Endothelial cell of umbilical vein (primary cell): ENCODE measurements at regions not wholly inside any gene's neighbourhood (a gene's known extent, or its start where the extent isn't known, plus 50 kb on each side); places are given as distances from the start of the nearest gene placed in this dataset.

Experiments used
- BruUV-seq: library from RNA; stranded (reverse); fragments of 400-500 nt; replicated peaks from 2 replicates; lab custom pipeline; 2021; lab: Mats Ljungman, UMichigan
- CTCF ChIA-PET: fragments of 300-600, 350-600 bp; sonication (Branson Sonifier 250); formaldehyde crosslinking; loops from one replicate; lab custom pipeline; 2021; ENCODE audit warnings: antibody characterized with exemption, inconsistent platforms; lab: Charles Lee
- POLR2A ChIA-PET: fragments of 300-600, 350-600 bp; sonication (Branson Sonifier 250); formaldehyde crosslinking; loops from one replicate; lab custom pipeline; 2021; ENCODE audit warnings: antibody characterized with exemption, inconsistent platforms; lab: Charles Lee
- DNase-seq: peaks from one replicate; pipeline ENCODE4 v3.0.0-alpha.2; 2011; ENCODE audit warnings: low read depth, low spot score
- FAIRE-seq: peaks from 2 replicates; lab custom pipeline; 2011; peaks lifted over from hg19 to GRCh38; lab: Jason Lieb, UNC
- H2AFZ ChIP-seq: 2 replicates; pipeline ENCODE4 v1.6.0; 2012; ENCODE audit warnings: low read depth, low read length, control low read depth, inconsistent platforms
- H3K27ac ChIP-seq: 2 replicates; pipeline ENCODE4 v1.5.1; 2011; ENCODE audit warnings: low read depth, mild to moderate bottlenecking, control low read depth, low read length, moderate library complexity; ENCODE audit not compliant: insufficient read depth
- H3K27me3 ChIP-seq, 2 experiments: 2 replicates each; pipeline versions ENCODE4 v1.6.0 to v1.6.1; 2011; ENCODE audit warnings: low read length in 2 of 2, mixed read lengths in 1 of 2; ENCODE audit not compliant: control insufficient read depth in 2 of 2, insufficient read depth in 2 of 2
- H3K36me3 ChIP-seq, 2 experiments: 2 replicates in 1 of 2; 3 replicates in 1 of 2; pipeline ENCODE4 v1.5.1; 2011; ENCODE audit warnings: low read length in 2 of 2, mild to moderate bottlenecking in 1 of 2, moderate library complexity in 1 of 2; ENCODE audit not compliant: control insufficient read depth in 2 of 2, insufficient read depth in 2 of 2; ENCODE audit errors: extremely low read depth in 1 of 2
- H3K4me1 ChIP-seq: 3 replicates; pipeline ENCODE4 v1.5.1; 2011; ENCODE audit warnings: mild to moderate bottlenecking, low read length; ENCODE audit not compliant: control insufficient read depth, insufficient read depth; ENCODE audit errors: extremely low read depth
- H3K4me2 ChIP-seq: 2 replicates; pipeline ENCODE4 v1.6.1; 2011; ENCODE audit warnings: low read length, control low read depth, mixed read lengths; ENCODE audit not compliant: insufficient read depth
- H3K4me3 ChIP-seq, 3 experiments: fragments of 200-600 bp in 1 of 3; sonication (generic), shearing (Covaris generic) in 1 of 3; replicated peaks in 1 of 3; 2 replicates each; pipeline ENCODE4 v1.5.1; 2011 to 2016; ENCODE audit warnings: control low read depth in 3 of 3, low read length in 3 of 3, mild to moderate bottlenecking in 2 of 3, inconsistent platforms in 1 of 3, low read depth in 1 of 3, moderate library complexity in 1 of 3; ENCODE audit not compliant: insufficient read depth in 1 of 3
- H3K79me2 ChIP-seq: 2 replicates; pipeline ENCODE4 v1.6.0; 2012; ENCODE audit warnings: low read length, inconsistent platforms; ENCODE audit not compliant: control insufficient read depth, insufficient read depth
- H3K9ac ChIP-seq: replicated peaks from 2 replicates; pipeline ENCODE3; 2011; ENCODE audit warnings: low read length, control low read depth; ENCODE audit not compliant: insufficient read depth; ENCODE audit errors: extremely low read depth
- H3K9me1 ChIP-seq: replicated peaks from 3 replicates; pipeline ENCODE4 v1.6.0; 2011; ENCODE audit warnings: mild to moderate bottlenecking, low read length; ENCODE audit not compliant: control insufficient read depth, insufficient read depth; ENCODE audit errors: extremely low read depth
- H3K9me3 ChIP-seq: replicated peaks from 2 replicates; pipeline ENCODE4 v1.5.1; 2012; ENCODE audit warnings: low read length, inconsistent platforms; ENCODE audit not compliant: control insufficient read depth, insufficient read depth
- H4K20me1 ChIP-seq: replicated peaks from 2 replicates; pipeline ENCODE3; 2011; ENCODE audit warnings: mild to moderate bottlenecking, low read length; ENCODE audit not compliant: control insufficient read depth, insufficient read depth; ENCODE audit errors: extremely low read depth
- EZH2 ChIP-seq: IDR thresholded peaks from 2 replicates; pipeline ENCODE4 v1.6.1; 2012; ENCODE audit warnings: borderline replicate concordance, low read depth, mild to moderate bottlenecking, moderate library complexity, low read length, inconsistent platforms; ENCODE audit not compliant: severe bottlenecking
- FOS ChIP-seq: IDR thresholded peaks from 2 replicates; pipeline ENCODE4 v1.6.1; 2011; ENCODE audit warnings: mild to moderate bottlenecking, low read length, moderate library complexity, borderline replicate concordance; ENCODE audit not compliant: insufficient read depth
- GATA2 ChIP-seq: IDR thresholded peaks from 2 replicates; pipeline ENCODE4 v1.7.0; 2011; ENCODE audit warnings: low read depth, mild to moderate bottlenecking, moderate library complexity, mixed read lengths, low read length; ENCODE audit not compliant: insufficient read length, insufficient read depth
- JUN ChIP-seq: IDR thresholded peaks from 2 replicates; pipeline ENCODE4 v1.6.1; 2011; ENCODE audit warnings: borderline replicate concordance, low read depth; ENCODE audit not compliant: insufficient read length, insufficient read depth
- MYC ChIP-seq: IDR thresholded peaks from one replicate; pipeline ENCODE4 v1.6.1; 2011; ENCODE audit warnings: mild to moderate bottlenecking, low read depth, low read length
- POLR2A ChIP-seq: IDR thresholded peaks from 2 replicates; pipeline ENCODE4 v1.6.1; 2012; ENCODE audit warnings: low read depth, mild to moderate bottlenecking, control low read depth, low read length
- POLR2AphosphoS5 ChIP-seq: IDR thresholded peaks from 2 replicates; pipeline ENCODE4 v1.6.1; 2012; ENCODE audit warnings: low read depth, mild to moderate bottlenecking, control low read depth, low read length, moderate library complexity; ENCODE audit not compliant: insufficient read depth
- dilution Hi-C: fragments of 300-500 bp; cut with MboI; formaldehyde crosslinking; loops from one replicate; pipeline ENCODE4 v1.15.0; 2019; ENCODE audit warnings: low sequenced_read_pairs; ENCODE audit not compliant: extremely low pct_ligation_motif_present
- intact Hi-C: fragments of 100-400 bp; cut with micrococcal nuclease; formaldehyde crosslinking; loops from one replicate; pipeline ENCODE4 v1.10.0; 2022
- TF ChIP-seq, protein P1 (sequence below), 2 donors: IDR thresholded peaks; 1 replicate in 1 of 2; 2 replicates in 1 of 2; pipeline ENCODE4 v1.5.1; 2011; ENCODE audit warnings: low read length in 2 of 2, mild to moderate bottlenecking in 2 of 2, moderate library complexity in 2 of 2, control low read depth in 1 of 2, inconsistent platforms in 1 of 2, low read depth in 1 of 2; ENCODE audit not compliant: insufficient read depth in 1 of 2; ENCODE audit errors: extremely low read depth in 1 of 2
- TF ChIP-seq, protein P2 (sequence below): IDR thresholded peaks from 2 replicates; pipeline ENCODE4 v1.6.1; 2011; ENCODE audit not compliant: insufficient read depth, insufficient read length

GRCh38 chr7:47709051-47709450, 127.1 kb upstream of the TNS3 start:
- CTCF ChIA-PET: interaction anchor here (0.6 to 1.2 kb wide), 2 partner anchors 110 to 226 kb away, joined by 3 read pairs; no protein-coding TSS in a partner anchor

DNA sequence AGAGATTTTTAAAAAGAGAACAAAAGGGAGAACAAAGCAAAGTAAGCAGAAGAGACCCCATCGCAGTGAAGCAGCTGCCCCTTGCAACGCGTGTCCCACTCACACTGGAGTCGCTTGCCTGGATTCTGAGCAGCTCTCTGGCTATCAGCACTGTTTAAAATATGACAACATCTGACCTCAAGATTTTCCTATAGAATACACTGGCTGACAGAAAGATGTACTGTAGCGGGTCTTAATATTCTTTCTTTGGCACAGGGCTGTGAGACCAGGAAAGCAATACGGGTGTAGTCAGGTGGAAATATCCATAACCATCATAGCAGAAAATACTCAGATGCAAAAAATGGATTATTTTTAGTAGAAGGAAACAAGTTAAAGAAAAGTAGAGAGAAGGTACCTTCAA, 125.7 kb upstream of the TNS3 start:
- Histone ChIP-seq H3K27ac (no peak overlapping the region), H3K4me1 (no peaks in the 10 kb centered on the region), H3K9ac (no peak overlapping the region), H3K79me2 (no peaks in the 10 kb centered on the region), H3K9me3 (no peaks in the 10 kb centered on the region), H2AFZ (no peak overlapping the region), H3K36me3 (no peaks in the 10 kb centered on the region), H3K4me3 (no peak overlapping the region), H3K27me3 (peaks cover 0 to 12% of the 10 kb centered on the region in 2 experiments), H3K9me1 (no peaks in the 10 kb centered on the region), H4K20me1 (no peaks in the 10 kb centered on the region), H3K4me2 (no peak overlapping the region)
- BruUV-seq: no TSS peak
- DNase-seq (no peak), FAIRE-seq (no peak)
- ChIA-PET POLR2A (no interaction called here), CTCF (no interaction called here)
- dilution Hi-C loops: no loop called here
- TF ChIP-seq, protein P1, sequence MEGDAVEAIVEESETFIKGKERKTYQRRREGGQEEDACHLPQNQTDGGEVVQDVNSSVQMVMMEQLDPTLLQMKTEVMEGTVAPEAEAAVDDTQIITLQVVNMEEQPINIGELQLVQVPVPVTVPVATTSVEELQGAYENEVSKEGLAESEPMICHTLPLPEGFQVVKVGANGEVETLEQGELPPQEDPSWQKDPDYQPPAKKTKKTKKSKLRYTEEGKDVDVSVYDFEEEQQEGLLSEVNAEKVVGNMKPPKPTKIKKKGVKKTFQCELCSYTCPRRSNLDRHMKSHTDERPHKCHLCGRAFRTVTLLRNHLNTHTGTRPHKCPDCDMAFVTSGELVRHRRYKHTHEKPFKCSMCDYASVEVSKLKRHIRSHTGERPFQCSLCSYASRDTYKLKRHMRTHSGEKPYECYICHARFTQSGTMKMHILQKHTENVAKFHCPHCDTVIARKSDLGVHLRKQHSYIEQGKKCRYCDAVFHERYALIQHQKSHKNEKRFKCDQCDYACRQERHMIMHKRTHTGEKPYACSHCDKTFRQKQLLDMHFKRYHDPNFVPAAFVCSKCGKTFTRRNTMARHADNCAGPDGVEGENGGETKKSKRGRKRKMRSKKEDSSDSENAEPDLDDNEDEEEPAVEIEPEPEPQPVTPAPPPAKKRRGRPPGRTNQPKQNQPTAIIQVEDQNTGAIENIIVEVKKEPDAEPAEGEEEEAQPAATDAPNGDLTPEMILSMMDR (IDR thresholded peaks at IDR 0.05; ENCODE audit: extremely low read depth in 1 of 2, insufficient read depth in 1 of 2, low read depth in 1 of 2, low read length in 2 of 2): no peak
- TF ChIP-seq MYC (no peak), JUN (no peak), POLR2A (no peak), EZH2 (no peak), POLR2AphosphoS5 (no peak), FOS (no peak), GATA2 (no peak)
- TF ChIP-seq, protein P2, sequence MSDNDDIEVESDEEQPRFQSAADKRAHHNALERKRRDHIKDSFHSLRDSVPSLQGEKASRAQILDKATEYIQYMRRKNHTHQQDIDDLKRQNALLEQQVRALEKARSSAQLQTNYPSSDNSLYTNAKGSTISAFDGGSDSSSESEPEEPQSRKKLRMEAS: no peak
- intact Hi-C loops: no loop called here

More at GRCh38 chr7:47709051-47709450, 127.1 kb upstream of the TNS3 start:
- Histone ChIP-seq H3K4me1 (no peaks in the 10 kb centered on the region), H3K4me3 (no peak overlapping the region), H3K27me3 (peaks cover 0 to 10% of the 10 kb centered on the region in 2 experiments), H3K27ac (no peak overlapping the region), H3K79me2 (no peaks in the 10 kb centered on the region), H3K4me2 (no peak overlapping the region), H3K36me3 (no peaks in the 10 kb centered on the region), H3K9me3 (no peaks in the 10 kb centered on the region), H3K9ac (no peak overlapping the region), H3K9me1 (no peaks in the 10 kb centered on the region), H2AFZ (no peak overlapping the region), H4K20me1 (no peaks in the 10 kb centered on the region)
- DNase-seq: no peak
- BruUV-seq: no TSS peak
- no peak for FAIRE-seq
- intact Hi-C loops (no loop called here), dilution Hi-C loops (no loop called here)
- TF ChIP-seq, protein P1 (IDR thresholded peaks at IDR 0.05; ENCODE audit: extremely low read depth in 1 of 2, insufficient read depth in 1 of 2, low read depth in 1 of 2, low read length in 2 of 2): no peak
- TF ChIP-seq FOS (no peak), POLR2A (no peak)
- POLR2A ChIA-PET: no interaction called here
